GM19239 (cell line): ENCODE measurements at regions not wholly inside any gene's neighbourhood (a gene's known extent, or its start where the extent isn't known, plus 50 kb on each side); places are given as distances from the start of the nearest gene placed in this dataset.

Source experiments
- DNase-seq: peaks from one replicate; pipeline ENCODE4 v3.0.0; 2011; ENCODE audit warnings: low spot score; ENCODE audit not compliant: insufficient read length
- FAIRE-seq: peaks from 2 replicates; lab custom pipeline; 2011; peaks lifted over from hg19 to GRCh38; lab: Jason Lieb, UNC

DNA sequence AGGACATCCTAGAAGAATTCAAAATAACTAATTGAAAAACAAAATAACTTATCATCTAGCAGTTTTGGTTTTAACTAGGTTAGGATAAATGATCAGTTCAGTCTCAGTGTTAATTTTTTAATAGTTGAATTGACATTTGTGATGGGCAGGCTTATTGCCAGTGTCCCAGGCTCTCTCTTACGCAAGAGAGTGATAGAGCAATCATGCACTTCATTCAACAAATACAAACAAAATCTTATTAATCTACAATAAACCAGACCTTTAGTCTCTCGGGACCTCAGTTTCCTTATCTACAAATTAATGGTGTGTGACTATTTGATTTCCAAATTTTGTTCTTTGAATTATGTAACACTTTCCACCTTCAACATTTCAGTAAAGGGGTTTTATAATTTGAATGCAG is 385.9 kb upstream of the JAG1 start:
- no peak for DNase-seq
- no peak for FAIRE-seq

DNA sequence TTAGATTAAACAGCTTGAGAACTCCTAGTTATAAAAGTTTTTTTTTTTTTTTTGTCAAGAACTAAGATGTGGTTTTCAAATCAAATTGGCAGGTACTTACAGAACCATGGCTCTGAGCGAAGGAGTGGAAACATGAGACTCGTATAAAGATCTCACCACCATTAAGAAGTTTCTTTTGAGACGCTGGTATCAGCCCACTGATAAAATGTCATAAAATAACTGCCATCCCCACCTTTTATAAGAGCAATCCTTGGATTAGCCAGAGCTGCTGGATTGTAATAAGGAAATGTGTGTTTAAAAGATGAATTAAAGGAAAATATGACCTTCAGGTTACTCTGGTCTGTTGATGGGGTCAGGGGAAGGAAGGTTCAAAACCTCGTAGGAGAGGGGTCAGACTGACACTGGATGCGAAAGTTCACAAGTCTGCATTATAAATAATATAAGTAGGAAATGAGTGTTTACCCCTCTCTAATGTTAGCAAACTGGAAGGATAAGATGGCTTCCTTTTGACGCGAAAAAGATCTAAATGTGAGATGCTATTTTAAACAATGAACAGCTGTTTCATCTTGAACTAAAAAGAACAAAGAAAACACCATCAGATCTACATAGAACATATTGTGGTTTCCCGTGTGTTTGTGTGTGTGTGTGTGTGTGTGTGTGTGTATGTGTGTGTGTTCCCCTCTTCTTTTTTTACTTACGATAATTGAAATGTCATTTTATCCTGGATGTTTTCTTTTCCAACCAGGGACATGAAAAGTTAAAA is 386.8 kb upstream of the JAG1 start:
- no peak for FAIRE-seq
- DNase-seq, result no peak

DNA sequence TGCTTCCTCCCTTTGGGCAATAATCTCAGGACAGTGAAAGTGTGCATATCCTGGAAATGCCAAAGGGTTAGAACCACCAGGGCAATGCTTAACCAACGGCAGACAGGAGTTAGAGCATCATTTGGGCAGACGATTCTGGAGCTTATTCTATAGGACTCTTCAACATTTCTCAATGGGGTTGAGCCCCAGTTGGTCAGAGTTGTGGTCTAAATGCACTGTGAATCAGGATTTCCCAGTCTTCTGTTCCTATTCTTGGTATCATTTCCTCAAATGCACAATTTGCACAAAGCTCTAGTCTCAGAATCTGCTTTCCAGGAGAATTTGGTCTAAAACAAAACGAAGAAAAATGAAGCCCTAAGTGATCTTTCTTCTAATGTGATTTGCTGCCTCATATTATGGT is 389.6 kb upstream of the JAG1 start:
- no peak for FAIRE-seq
- no peak for DNase-seq

DNA sequence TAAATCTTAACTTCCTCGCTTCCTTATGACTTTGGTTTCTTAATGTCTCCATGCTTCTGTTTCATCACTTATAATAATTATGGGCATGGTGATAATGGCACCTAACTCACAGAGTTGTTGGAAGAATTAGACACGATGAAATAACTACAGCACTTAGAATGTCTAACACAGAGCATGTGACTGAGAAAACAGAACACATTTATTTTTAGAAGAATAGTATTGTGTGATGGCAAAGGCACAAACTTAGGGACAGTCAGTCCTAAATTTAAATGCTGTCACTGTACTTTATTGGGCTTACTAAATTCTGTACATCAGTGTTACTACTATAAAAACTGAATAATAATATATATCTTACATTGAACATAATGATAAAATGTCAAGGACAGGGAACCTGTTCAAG is 391.1 kb upstream of the JAG1 start:
- no peak for FAIRE-seq
- DNase-seq, result no peak

DNA sequence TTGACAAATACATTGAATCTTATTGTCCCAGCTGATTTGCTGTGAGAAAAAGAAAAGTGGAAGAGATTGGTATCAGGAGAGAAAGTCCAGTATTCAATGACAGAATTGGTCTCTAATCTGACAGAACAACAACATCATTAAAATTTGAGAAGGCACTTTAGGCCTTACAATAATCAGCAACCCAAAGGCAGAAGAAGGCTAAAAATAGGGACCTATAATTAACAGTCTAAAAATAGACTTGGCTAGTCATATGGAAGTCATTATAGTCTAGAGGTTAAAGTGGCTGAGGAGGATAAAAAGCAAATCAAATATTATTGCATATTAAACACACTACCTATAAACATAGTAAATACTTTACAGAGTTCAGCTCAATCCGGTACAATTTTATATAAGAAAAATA is 393.6 kb upstream of the JAG1 start:
- DNase-seq (no peak), FAIRE-seq (no peak)

DNA sequence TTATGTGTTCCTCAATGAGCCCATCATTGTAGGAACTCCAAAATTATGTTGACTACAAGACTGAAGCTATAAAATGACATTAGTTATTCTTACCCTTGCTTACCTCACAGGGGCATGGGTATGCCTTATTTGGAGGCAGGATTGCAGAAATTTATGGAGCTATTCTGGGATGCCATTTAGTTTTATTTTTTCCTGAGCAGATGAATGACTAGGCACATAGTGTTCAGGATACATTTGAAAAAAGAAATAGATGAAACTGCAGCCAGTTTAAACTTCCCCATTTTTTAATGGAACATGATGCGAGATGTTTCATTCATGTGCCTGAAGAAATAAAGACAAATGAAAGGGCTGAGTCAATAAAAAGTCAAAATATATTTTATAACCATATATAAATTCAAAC is 399.2 kb upstream of the JAG1 start:
- no peak for DNase-seq
- FAIRE-seq, result no peak

DNA sequence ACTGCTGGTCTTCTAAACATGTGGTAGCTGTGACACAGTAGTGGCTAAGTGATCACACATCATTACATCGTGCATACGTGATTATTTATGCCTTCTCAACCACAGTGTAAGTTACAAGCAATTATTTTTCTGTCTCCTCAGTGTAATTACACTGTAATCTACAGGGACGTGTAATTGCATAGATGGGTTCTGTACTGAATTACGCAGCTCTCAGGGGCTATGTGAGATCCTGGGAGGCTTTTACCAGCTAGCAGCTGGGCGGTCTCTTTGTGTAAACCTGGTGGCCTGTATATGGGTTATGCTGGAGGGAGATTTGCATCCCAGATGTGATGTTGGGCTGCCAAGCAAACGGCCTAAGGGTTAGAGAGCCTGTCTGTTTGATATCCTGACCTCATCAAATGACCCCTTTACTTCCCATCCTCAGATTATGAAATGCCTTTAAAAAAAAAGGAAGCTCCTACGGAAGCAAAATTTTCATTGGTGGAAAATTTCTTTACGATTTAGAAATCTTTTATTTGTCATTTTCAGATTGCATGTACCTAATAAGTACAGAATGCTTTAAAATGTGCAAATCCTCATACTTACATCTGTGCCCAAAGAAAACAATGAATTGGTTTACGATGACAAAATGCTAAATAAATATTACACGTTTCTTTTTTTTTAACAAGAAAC is 402.8 kb upstream of the JAG1 start:
- DNase-seq, result no peak
- no peak for FAIRE-seq

DNA sequence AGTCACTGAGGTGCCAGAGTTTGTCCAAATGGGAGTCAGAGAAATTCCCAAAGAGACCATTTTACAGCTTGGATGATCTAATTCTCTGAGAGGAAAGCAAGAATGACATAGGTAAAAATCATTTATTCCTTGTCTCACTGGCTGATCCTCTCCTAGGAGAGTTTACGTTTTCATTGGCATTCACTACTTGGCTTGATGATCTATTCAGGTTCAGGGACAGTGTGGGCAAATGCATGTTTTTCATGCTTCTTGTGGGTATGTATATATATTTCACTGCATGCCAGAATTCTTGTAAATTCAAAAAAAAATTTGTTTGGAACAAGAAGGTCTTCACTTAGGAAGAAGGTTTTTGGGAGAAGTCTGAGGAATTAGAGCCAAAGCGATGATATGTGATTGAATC is 403.4 kb upstream of the JAG1 start:
- FAIRE-seq (no peak), DNase-seq (no peak)

DNA sequence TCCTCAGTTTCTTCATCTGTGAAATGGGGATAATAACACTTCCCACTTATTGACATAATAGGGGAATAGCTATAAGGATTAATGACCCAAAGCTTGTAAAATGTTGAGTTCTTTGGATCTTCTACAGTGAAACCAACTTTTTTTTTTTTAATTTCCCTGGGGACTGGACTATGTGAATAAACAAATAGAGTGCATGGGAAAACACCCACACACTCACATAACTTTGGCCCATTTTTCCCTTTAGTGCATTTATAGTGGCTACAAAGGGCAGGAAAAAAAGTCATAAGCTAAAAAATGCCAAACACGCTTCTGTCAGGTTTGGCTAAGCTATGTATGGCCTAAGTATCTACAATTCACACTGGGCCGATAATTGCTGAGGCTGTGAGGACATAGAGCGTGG is 406.2 kb upstream of the JAG1 start:
- no peak for DNase-seq
- FAIRE-seq, result no peak

DNA sequence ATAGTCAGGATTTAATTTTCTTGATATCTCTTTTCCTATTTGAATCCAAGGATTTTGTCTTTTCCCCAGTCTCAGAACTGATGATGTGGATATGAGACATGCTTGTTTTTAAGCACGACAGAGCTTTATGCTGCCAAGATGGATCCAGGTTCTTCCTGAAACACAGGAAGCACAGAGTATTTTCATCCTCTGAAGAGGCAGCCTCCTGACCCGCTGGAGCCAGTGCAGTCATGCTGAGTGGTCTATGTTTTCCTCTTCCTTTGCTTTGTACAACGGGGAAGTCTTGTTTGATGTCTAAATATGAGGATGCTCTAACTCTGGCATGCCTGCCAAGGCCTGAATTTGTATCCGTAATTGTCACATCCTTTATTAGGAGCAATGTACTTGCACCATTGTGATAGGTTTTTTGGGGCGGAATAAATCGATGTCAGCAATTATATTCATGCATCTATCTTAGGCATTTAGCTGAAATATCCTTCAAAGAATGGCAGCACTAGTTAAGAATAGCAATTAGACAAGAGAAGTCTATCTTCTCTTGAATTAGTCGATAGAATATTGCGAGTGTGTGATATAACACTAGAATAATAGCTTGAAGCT is 407.1 kb upstream of the JAG1 start:
- no peak for FAIRE-seq

DNA sequence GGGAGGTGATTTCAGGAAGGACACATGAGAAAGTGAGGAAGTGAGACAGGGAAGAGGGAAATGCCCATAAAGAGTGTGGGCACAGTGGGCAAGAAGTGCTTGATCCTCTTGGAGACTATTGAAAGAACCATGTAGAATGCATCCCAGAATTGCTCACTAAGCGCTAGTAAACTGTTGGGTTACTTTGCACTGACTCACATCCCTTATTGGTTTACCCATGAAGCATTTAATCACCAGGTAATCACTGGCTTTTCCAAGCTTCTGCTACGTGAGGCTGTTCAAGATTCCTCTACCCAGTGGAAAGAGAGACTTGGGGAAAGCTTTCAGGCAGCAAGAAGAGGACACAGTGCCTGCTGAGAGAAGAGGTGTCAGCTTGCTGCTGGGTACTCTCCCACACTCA is 410.0 kb upstream of the JAG1 start:
- DNase-seq (no peak), FAIRE-seq (no peak)

More for the DNA sequence above, 407.1 kb upstream of the JAG1 start:
- no peak for DNase-seq

DNA sequence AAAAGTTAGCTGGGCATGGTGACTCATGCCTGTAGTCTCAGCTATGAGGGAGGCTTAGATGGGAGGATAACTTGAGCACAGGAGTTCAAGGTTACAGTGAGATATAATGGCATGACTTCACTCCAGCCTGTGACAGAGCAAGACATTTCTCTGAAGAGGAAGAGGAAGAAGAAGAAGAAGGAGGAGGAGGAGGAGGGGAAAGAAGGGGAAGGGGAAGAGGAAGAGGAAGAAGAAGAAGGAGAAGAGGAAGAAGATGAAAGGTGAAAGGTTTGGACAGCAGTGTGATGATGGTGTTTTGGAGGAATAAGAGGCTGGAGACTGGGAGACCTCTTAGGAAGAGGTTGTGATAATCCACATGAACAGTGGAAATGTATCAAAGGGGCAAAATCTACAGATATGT is 410.7 kb upstream of the JAG1 start:
- FAIRE-seq (no peak), DNase-seq (no peak)

DNA sequence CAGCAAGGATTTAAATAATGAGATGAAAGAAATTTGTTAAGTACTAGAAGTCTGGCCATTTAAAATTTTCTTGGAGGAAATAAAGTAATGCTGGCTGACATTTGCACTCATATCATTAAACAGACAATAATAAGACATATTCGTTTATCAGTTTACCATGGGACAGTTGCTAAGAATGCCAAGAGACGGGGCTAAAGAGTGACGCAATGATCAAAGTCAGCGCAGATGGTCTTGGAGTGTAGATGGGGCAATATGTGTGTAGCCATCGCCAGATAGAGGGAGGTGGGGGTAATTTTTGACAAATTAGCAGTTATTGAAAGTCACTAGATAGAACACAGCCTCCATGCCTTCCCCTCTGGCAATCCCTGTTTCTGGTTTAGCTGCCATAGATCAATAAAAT is 413.2 kb upstream of the JAG1 start:
- DNase-seq (no peak), FAIRE-seq (no peak)

DNA sequence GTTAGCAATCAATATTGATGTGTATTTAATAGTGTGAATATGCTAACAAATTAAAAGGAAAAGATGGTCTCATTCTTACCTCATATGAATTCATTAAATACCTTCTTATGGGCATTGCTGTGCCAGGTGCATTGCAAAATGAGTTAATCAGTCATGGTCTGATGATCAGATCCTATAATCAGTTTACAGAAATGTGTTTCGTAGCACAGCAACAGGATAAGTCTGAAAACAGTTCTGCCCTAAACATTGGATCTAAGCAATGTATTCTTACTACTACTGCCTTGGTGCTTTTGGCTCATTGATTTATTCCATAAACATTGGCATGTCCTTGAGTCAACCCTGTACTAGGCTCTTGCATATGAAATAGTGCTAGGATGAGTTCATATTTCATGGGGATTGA is 417.0 kb upstream of the JAG1 start:
- no peak for FAIRE-seq

DNA sequence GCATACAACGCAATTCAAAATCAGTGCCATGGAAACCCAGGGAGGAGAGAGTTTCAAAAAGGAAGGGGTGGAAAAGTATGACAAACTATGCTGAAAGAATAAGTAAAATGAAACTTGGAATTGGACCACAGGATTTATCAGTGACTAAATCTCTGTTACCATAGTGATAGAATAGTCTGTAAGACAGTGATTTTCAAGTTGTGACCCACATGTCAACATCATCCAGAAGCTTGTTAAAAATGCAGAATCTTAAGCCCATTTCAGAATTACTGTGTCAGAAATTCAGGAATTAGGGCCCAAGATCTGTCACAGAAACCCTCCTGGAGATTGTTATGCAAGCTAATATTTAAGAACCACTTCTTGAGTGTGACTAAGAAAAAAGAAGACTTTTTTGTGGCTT is 417.7 kb upstream of the JAG1 start:
- FAIRE-seq, result no peak
- no peak for DNase-seq

More for the DNA sequence above, 417.0 kb upstream of the JAG1 start:
- DNase-seq, result no peak

DNA sequence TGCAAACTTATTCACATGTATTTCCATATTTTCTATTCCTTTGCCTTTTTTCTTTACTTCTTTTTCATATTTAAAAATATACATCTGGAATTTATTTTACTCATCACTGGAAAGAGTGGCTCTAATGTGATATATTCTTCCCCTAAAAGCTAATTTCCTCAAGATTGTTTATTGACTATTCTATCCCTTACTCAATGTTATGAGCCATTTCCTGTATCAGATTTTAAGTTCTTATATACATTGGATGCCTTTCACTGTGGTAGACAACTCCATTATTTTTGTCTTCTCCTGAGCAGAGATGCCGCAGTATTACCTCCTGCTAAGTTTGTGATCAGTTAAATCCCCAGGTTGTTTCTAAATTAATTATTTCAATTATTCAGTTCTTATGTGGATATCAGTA is 418.4 kb upstream of the JAG1 start:
- DNase-seq, result no peak
- FAIRE-seq, result no peak

DNA sequence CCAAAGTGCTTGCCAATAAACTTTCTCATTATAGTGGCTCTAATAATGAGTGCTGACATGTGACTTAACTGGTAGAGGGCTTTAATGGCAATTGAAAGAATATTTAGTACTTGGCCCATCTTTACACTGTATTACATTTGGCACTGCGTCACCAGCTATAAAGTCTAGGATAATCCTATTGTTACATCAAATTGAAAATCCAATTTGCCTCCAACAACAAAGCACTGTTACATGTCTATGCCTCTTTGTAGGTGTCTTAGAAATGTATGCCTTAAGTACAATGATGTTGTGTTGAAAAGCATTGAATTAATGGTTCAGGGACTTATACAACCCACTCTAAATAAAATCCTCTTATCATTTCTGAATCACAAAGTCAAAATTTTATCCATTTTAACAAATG is 420.4 kb upstream of the JAG1 start:
- FAIRE-seq (no peak), DNase-seq (no peak)

DNA sequence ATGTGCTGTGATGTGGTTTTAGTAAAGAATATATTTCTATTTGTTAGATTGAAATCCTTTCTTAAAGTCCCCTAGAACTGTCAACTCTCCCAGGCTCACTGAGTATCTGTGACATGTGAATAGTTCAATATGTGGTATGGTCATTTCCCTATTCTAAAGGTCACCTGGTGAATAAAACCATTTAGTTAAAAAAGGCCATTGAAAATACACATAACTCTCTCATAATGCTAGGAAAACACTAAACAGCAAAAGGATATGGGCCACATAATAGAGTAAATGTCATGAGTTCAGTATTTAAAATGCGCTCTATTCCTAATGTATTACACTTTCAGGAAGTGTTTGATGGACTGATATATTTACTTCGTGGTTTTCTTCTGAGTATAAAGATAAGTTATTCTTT is 420.9 kb upstream of the JAG1 start:
- FAIRE-seq (no peak), DNase-seq (no peak)

DNA sequence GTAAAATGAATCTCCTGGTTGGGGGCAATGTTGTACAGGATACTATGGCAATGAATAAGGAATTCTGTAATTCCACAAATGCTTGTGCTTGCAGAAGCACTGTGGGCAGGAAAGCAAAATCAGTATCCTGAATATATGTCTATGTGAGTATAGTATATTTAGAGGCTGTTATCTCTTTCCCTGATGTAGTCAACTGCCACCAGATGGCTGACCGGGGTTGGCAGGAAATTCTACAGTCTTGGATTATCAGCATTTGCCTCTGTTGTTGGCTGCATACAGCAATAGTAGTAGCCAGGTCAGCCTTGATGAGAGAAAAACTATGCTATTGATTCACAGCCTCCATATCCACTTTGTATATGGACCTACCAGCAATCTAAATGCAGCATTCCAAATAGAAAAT is 425.1 kb upstream of the JAG1 start:
- FAIRE-seq (no peak), DNase-seq (no peak)

DNA sequence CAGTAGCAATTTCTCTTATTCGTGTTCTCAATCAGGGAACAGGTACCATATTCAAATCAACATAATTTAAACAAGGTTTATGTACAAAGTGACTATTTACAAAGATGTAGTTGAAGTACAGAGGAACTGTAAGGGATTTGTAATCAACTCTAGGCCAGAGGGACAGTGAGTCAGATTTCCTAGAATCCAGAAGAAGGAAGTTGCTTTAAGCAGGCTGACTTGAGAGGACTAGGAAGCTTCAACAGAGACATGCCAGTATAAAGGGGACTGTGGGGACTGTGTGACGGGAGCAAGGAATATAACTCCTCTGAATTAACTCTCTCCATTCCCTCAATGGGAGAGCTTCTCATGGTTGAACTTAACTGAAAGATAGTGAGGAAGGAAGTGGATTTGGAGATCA is 427.4 kb upstream of the JAG1 start:
- no peak for DNase-seq
- no peak for FAIRE-seq

DNA sequence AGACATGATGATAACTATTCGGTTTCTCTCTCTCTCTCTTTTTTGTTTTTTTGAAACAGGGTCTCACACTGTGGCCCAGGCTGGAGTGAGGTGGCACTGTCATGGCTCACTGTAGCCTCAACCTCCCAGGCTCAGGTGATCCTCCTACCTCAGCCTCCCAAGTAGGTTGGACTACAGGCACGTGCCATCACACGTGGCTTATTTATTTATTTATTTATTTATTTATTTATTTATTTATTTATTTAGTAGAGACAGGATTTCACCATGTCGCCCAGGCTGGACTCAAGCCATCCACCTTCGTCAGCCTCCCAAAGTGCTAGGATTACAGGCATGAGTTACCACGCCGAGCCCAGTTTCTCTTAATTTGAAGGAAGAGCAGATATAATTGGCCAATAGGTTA is 427.9 kb upstream of the JAG1 start:
- FAIRE-seq, result no peak

DNA sequence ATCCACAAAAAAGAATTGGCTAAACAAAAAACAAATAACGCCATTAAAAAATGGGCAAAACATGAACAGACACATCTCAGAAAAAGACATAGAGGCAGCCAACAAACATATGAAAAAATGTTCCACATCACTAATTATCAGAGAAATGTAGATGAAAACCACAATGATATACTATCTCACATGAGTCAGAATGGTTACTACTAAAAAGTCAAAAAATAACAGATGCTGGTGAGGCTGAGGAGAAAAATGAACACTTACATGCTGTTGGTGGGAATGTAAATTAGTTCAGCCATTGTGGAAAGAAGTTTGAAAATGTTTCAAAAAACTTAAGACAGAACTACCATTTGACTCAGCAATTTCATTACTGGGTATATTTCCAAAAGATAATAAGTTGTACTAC is 430.1 kb upstream of the JAG1 start:
- no peak for DNase-seq
- FAIRE-seq, result no peak

More for the DNA sequence above, 427.9 kb upstream of the JAG1 start:
- no peak for DNase-seq
